ENCODE measurements at regions not wholly inside any gene's neighbourhood (a gene's known extent, or its start where the extent isn't known, plus 50 kb on each side); places are given as distances from the start of the nearest gene placed in this dataset.

DNA sequence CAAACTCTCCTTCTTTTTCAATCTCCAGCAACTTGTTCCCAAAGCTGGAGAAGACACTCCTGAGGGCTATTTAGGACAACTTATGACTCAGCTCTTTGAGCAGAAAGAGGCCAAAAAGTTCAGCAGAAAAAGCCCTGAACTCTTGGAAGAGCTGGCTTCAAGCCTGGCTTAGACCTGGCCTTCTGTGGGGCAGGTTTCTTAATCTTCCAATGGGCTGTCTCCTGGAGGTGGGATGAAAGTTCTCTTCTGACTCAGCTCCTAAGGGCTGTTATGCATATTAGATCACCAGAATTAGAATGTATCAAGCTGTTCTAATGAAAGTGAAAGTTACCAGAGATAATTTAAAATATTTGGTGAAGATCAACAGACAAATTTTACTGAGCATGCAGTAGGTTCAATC lies 129.4 kb downstream of the RAD51AP2 start (continued):
- no peak for TF ChIP-seq ZNF626 (tag by site-specific recombination; IDR thresholded peaks at IDR 0.05)
- no peak for TF ChIP-seq IKZF3 (tag by site-specific recombination; IDR thresholded peaks at IDR 0.05)
- TF ChIP-seq, protein P1, sequence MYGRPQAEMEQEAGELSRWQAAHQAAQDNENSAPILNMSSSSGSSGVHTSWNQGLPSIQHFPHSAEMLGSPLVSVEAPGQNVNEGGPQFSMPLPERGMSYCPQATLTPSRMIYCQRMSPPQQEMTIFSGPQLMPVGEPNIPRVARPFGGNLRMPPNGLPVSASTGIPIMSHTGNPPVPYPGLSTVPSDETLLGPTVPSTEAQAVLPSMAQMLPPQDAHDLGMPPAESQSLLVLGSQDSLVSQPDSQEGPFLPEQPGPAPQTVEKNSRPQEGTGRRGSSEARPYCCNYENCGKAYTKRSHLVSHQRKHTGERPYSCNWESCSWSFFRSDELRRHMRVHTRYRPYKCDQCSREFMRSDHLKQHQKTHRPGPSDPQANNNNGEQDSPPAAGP (tag by site-specific recombination; IDR thresholded peaks at IDR 0.05), result no peak

DNA sequence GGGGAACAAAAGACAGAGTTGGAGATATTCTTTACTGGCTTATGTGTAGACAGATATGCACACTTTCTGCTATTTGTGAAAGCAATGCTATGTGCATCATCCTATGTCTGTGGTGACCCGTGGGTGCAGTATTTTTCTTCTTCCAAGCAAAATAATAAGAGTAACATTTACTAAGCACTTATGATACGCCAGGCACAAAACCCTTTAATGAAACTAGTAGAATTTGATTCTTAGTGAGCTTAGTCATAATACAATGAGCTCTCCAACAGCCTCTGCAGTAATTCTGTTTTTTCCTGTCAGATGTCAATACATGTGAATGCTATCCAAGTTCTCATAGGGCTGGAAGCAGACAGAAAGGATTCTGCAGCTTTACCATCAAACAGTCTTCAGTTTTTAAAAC lies 130.6 kb downstream of the RAD51AP2 start:
- Histone ChIP-seq H3K4me1 (ENCODE audit: control insufficient read depth, insufficient read depth, low read length) (no peaks in the 10 kb centered on the region), H3K36me3 (ENCODE audit: control insufficient read depth in 2 of 2, insufficient read depth in 1 of 2, low read length in 2 of 2) (no peaks in the 10 kb centered on the region), H3K4me3 (ENCODE audit: low read depth, low read length) (no peak overlapping the region), H3K27ac (ENCODE audit: extremely low read depth, low read depth, low read length) (no peak overlapping the region), H3K9me3 (ENCODE audit: control insufficient read depth, insufficient read depth, low read depth, low read length) (no peaks in the 10 kb centered on the region)
- POLR2A ChIA-PET, result no interaction called here
- TF ChIP-seq ZBTB20 (tag by site-specific recombination; IDR thresholded peaks at IDR 0.05), result no peak
- TF ChIP-seq, protein P2, sequence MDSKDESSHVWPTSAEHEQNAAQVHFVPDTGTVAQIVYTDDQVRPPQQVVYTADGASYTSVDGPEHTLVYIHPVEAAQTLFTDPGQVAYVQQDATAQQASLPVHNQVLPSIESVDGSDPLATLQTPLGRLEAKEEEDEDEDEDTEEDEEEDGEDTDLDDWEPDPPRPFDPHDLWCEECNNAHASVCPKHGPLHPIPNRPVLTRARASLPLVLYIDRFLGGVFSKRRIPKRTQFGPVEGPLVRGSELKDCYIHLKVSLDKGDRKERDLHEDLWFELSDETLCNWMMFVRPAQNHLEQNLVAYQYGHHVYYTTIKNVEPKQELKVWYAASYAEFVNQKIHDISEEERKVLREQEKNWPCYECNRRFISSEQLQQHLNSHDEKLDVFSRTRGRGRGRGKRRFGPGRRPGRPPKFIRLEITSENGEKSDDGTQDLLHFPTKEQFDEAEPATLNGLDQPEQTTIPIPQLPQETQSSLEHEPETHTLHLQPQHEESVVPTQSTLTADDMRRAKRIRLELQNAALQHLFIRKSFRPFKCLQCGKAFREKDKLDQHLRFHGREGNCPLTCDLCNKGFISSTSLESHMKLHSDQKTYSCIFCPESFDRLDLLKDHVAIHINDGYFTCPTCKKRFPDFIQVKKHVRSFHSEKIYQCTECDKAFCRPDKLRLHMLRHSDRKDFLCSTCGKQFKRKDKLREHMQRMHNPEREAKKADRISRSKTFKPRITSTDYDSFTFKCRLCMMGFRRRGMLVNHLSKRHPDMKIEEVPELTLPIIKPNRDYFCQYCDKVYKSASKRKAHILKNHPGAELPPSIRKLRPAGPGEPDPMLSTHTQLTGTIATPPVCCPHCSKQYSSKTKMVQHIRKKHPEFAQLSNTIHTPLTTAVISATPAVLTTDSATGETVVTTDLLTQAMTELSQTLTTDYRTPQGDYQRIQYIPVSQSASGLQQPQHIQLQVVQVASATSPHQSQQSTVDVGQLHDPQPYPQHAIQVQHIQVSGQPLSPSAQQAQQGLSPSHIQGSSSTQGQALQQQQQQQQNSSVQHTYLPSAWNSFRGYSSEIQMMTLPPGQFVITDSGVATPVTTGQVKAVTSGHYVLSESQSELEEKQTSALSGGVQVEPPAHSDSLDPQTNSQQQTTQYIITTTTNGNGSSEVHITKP (tag by site-specific recombination; IDR thresholded peaks at IDR 0.05), result no peak
- no peak for TF ChIP-seq ZNF133 (tag by site-specific recombination; IDR thresholded peaks at IDR 0.05)
- no peak for TF ChIP-seq ZNF843 (tag by site-specific recombination; IDR thresholded peaks at IDR 0.05)
- no peak for TF ChIP-seq GFI1B (tag by site-specific recombination; IDR thresholded peaks at IDR 0.05)
- TF ChIP-seq, protein P3, sequence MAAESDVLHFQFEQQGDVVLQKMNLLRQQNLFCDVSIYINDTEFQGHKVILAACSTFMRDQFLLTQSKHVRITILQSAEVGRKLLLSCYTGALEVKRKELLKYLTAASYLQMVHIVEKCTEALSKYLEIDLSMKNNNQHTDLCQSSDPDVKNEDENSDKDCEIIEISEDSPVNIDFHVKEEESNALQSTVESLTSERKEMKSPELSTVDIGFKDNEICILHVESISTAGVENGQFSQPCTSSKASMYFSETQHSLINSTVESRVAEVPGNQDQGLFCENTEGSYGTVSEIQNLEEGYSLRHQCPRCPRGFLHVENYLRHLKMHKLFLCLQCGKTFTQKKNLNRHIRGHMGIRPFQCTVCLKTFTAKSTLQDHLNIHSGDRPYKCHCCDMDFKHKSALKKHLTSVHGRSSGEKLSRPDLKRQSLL (tag by site-specific recombination; IDR thresholded peaks at IDR 0.05), result no peak
- TF ChIP-seq ZNF677 (tag by site-specific recombination; IDR thresholded peaks at IDR 0.05), result no peak
- TF ChIP-seq ZNF350 (tag by site-specific recombination; IDR thresholded peaks at IDR 0.05), result no peak
- no peak for TF ChIP-seq TCF7L2 (IDR thresholded peaks at IDR 0.05; ENCODE audit: borderline replicate concordance, low read depth, low read length)
- no peak for TF ChIP-seq BCL11A (tag by site-specific recombination; IDR thresholded peaks at IDR 0.05; ENCODE audit: low read depth)
- no peak for TF ChIP-seq GLI2 (tag by site-specific recombination; IDR thresholded peaks at IDR 0.05; ENCODE audit: borderline replicate concordance, low read depth)
- TF ChIP-seq HOXC10 (CRISPR knock-in tag; IDR thresholded peaks at IDR 0.05), result no peak
- TF ChIP-seq ZNF48 (tag by site-specific recombination; IDR thresholded peaks at IDR 0.05), result no peak
- CTCF ChIA-PET, result no interaction called here

DNA sequence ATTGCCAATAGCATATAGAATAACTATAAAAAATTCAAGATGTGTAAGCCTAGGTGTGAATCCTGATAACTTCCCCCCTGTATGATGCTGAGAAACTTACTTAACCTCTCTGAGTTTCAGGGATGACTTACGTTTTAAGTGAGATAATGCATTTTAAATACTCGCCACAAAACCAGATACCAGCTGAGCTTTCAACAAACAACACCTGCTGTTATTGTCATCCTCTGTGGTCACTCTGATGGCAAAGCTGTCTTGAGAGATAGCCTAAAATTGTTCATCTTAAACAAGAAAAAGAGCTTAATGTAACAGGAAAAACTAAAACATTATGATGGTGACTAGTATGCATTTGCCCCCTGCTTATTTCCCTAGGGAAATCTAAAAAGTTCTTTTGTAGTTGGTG lies 131.5 kb downstream of the RAD51AP2 start:
- Histone ChIP-seq H3K4me1 (ENCODE audit: control insufficient read depth, insufficient read depth, low read length) (no peaks in the 10 kb centered on the region), H3K4me3 (ENCODE audit: low read depth, low read length) (no peak overlapping the region), H3K36me3 (ENCODE audit: control insufficient read depth in 2 of 2, insufficient read depth in 1 of 2, low read length in 2 of 2) (no peaks in the 10 kb centered on the region), H3K9me3 (ENCODE audit: control insufficient read depth, insufficient read depth, low read depth, low read length) (no peaks in the 10 kb centered on the region), H3K27ac (ENCODE audit: extremely low read depth, low read depth, low read length) (no peak overlapping the region)
- TF ChIP-seq ZNF2 (tag by site-specific recombination; IDR thresholded peaks at IDR 0.05) (no peak), TCF7L2 (IDR thresholded peaks at IDR 0.05; ENCODE audit: borderline replicate concordance, low read depth, low read length) (no peak), ZBTB7A (tag by site-specific recombination; IDR thresholded peaks at IDR 0.05; ENCODE audit: low read depth) (no peak), ZNF133 (tag by site-specific recombination; IDR thresholded peaks at IDR 0.05) (no peak), SP7 (tag by site-specific recombination; IDR thresholded peaks at IDR 0.05) (no peak)
- ChIA-PET POLR2A (no interaction called here), CTCF (no interaction called here)
